ENCODE measurements at regions not wholly inside any gene's neighbourhood (a gene's known extent, or its start where the extent isn't known, plus 50 kb on each side); places are given as distances from the start of the nearest gene placed in this dataset.

DNA sequence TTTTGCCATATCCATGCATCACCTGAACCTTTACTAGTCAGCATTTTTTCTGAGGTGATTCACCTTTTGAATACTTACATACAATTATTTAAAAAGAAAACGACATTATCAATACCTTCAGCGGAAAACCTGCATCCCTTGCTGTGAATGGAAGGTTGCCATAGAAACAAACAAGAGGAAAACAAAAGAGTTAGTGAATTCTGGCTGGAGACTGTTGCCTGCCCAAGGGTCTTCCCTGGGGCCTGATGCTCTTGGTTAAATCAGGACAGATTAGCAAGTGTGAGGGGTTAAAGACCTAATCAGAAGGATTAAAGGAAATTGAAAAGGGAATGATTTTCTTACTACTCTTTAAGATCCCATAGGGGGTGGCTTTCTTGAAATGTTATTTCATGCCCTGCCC, 96.0 kb upstream of the WSCD2 start:
- TF ChIP-seq, protein P1, sequence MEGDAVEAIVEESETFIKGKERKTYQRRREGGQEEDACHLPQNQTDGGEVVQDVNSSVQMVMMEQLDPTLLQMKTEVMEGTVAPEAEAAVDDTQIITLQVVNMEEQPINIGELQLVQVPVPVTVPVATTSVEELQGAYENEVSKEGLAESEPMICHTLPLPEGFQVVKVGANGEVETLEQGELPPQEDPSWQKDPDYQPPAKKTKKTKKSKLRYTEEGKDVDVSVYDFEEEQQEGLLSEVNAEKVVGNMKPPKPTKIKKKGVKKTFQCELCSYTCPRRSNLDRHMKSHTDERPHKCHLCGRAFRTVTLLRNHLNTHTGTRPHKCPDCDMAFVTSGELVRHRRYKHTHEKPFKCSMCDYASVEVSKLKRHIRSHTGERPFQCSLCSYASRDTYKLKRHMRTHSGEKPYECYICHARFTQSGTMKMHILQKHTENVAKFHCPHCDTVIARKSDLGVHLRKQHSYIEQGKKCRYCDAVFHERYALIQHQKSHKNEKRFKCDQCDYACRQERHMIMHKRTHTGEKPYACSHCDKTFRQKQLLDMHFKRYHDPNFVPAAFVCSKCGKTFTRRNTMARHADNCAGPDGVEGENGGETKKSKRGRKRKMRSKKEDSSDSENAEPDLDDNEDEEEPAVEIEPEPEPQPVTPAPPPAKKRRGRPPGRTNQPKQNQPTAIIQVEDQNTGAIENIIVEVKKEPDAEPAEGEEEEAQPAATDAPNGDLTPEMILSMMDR (optimal IDR thresholded peaks at IDR 0.05 in 1 of 3, IDR thresholded peaks at IDR 0.05 in 1 of 3, conservative IDR thresholded peaks at IDR 0.05 in 1 of 3; ENCODE audit: extremely low read depth in 1 of 3, insufficient read depth in 2 of 3, low read length in 3 of 3) = no peak
- no peak for TF ChIP-seq EZH2 (IDR thresholded peaks at IDR 0.05; ENCODE audit: low read length)
